OCI-LY1 (cell line): ENCODE measurements at regions not wholly inside any gene's neighbourhood (a gene's known extent, or its start where the extent isn't known, plus 50 kb on each side); places are given as distances from the start of the nearest gene placed in this dataset.

Experiments used
- H2AFZ ChIP-seq: fragments of 200-600 bp; sonication (generic), shearing (Covaris generic); 2 replicates; pipeline ENCODE4 v1.6.0; 2014; ENCODE audit warnings: antibody characterized with exemption, mild to moderate bottlenecking, low read length
- H3F3A ChIP-seq: fragments of 200-600 bp; sonication (generic), shearing (Covaris generic); 2 replicates; pipeline ENCODE4 v1.6.0; 2014; ENCODE audit warnings: mild to moderate bottlenecking, antibody characterized with exemption, low read length, moderate library complexity; ENCODE audit not compliant: insufficient read depth
- H3K27ac ChIP-seq: fragments of 200-600 bp; sonication (generic); 2 replicates; pipeline ENCODE4 v1.5.1; 2014; ENCODE audit warnings: low read length, mixed run types, mild to moderate bottlenecking, low read depth; ENCODE audit not compliant: poor library complexity, severe bottlenecking
- H3K27me3 ChIP-seq: fragments of 200-600 bp; sonication (generic); 2 replicates; pipeline ENCODE4 v1.6.0; 2014; ENCODE audit warnings: antibody characterized with exemption, mild to moderate bottlenecking, low read length, moderate library complexity; ENCODE audit not compliant: insufficient read depth
- H3K36me3 ChIP-seq: fragments of 200-600 bp; sonication (generic); 2 replicates; pipeline ENCODE4 v1.6.1; 2014; ENCODE audit warnings: mild to moderate bottlenecking, antibody characterized with exemption, low read length, moderate library complexity, mixed read lengths; ENCODE audit not compliant: insufficient read depth
- H3K4me1 ChIP-seq: fragments of 200-600 bp; sonication (generic); 2 replicates; pipeline ENCODE4 v1.5.1; 2014; ENCODE audit warnings: mild to moderate bottlenecking, low read length, moderate library complexity; ENCODE audit not compliant: insufficient read depth, severe bottlenecking
- H3K4me2 ChIP-seq: fragments of 200-600 bp; sonication (generic), shearing (Covaris generic); 2 replicates; pipeline ENCODE4 v1.6.1; 2014; ENCODE audit warnings: low read length
- H3K4me3 ChIP-seq: fragments of 200-600 bp; sonication (generic); 2 replicates; pipeline ENCODE4 v1.5.1; 2014; ENCODE audit warnings: low read length, low read depth, mild to moderate bottlenecking, mixed read lengths; ENCODE audit not compliant: poor library complexity, severe bottlenecking
- H3K79me2 ChIP-seq: fragments of 200-600 bp; shearing (Covaris generic); 2 replicates; pipeline ENCODE4 v1.6.1; 2016; ENCODE audit warnings: mixed run types, low read length, mixed read lengths; ENCODE audit not compliant: insufficient read depth
- H3K9ac ChIP-seq: fragments of 200-600 bp; sonication (generic), shearing (Covaris generic); 2 replicates; pipeline ENCODE4 v1.6.1; 2014; ENCODE audit warnings: mild to moderate bottlenecking, low read length, mixed read lengths
- H3K9me2 ChIP-seq: fragments of 200-600 bp; sonication (generic), shearing (Covaris generic); 2 replicates; pipeline ENCODE4 v1.6.1; 2014; ENCODE audit warnings: low read depth, mild to moderate bottlenecking, low read length, mixed read lengths
- H3K9me3 ChIP-seq: fragments of 200-600 bp; shearing (Covaris generic); 2 replicates; pipeline ENCODE4 v1.6.1; 2014; ENCODE audit warnings: low read length, mixed read lengths
- H4K20me1 ChIP-seq: fragments of 200-600 bp; sonication (generic), shearing (Covaris generic); 2 replicates; pipeline ENCODE4 v1.6.0; 2016; ENCODE audit warnings: mild to moderate bottlenecking, low read length; ENCODE audit not compliant: insufficient read depth
- EZH2 ChIP-seq: fragments of 200-600 bp; sonication (generic), shearing (Covaris generic); IDR thresholded peaks from 2 replicates; pipeline ENCODE4 v1.8.0; 2017; ENCODE audit warnings: borderline replicate concordance, mixed run types, mild to moderate bottlenecking, antibody characterized with exemption, low read length, moderate library complexity, mixed read lengths
- TF ChIP-seq, protein P1 (sequence below): fragments of 200-600 bp; sonication (generic), shearing (Covaris generic); IDR thresholded peaks from 2 replicates; pipeline ENCODE4 v1.5.1; 2017; ENCODE audit warnings: mild to moderate bottlenecking, antibody characterized with exemption, low read length, moderate library complexity, mixed read lengths

DNA sequence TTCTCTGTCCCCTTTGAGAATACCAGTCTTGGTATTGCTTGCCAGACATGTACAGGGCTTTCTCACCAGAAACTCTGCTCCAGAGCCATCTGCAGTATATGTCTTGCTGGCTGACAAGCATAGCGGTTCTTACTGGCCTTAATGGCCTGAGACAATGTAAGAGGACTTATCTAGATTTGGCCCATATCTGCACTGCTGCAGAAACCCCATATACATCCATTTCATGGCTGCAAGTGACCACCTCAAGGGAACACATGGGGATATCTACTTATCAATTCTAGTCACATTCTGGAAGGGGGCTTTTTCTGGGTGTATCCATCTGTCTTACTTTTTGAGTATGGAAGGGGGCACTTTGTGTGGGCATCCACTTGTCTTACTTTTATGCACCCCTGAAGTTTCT is 375.5 kb upstream of the RBMY1B start:
- H3K4me2 ChIP-seq: no peak overlapping the region
- H3K4me1 ChIP-seq: no peaks in the 10 kb centered on the region
- H4K20me1 ChIP-seq: no peaks in the 10 kb centered on the region
- H3K9me3 ChIP-seq: no peaks in the 10 kb centered on the region
- no peaks in the 10 kb centered on the region for H3K79me2 ChIP-seq
- H2AFZ ChIP-seq: no peak overlapping the region
- H3K4me3 ChIP-seq: no peak overlapping the region
- no peaks in the 10 kb centered on the region for H3K9me2 ChIP-seq
- H3K27ac ChIP-seq: no peak overlapping the region
- no peak overlapping the region for H3K9ac ChIP-seq
- no peaks in the 10 kb centered on the region for H3K36me3 ChIP-seq
- TF ChIP-seq, protein P1, sequence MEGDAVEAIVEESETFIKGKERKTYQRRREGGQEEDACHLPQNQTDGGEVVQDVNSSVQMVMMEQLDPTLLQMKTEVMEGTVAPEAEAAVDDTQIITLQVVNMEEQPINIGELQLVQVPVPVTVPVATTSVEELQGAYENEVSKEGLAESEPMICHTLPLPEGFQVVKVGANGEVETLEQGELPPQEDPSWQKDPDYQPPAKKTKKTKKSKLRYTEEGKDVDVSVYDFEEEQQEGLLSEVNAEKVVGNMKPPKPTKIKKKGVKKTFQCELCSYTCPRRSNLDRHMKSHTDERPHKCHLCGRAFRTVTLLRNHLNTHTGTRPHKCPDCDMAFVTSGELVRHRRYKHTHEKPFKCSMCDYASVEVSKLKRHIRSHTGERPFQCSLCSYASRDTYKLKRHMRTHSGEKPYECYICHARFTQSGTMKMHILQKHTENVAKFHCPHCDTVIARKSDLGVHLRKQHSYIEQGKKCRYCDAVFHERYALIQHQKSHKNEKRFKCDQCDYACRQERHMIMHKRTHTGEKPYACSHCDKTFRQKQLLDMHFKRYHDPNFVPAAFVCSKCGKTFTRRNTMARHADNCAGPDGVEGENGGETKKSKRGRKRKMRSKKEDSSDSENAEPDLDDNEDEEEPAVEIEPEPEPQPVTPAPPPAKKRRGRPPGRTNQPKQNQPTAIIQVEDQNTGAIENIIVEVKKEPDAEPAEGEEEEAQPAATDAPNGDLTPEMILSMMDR: no peak
- no peak for TF ChIP-seq EZH2
- H3F3A ChIP-seq: no peaks in the 10 kb centered on the region
- H3K27me3 ChIP-seq: no peaks in the 10 kb centered on the region

DNA sequence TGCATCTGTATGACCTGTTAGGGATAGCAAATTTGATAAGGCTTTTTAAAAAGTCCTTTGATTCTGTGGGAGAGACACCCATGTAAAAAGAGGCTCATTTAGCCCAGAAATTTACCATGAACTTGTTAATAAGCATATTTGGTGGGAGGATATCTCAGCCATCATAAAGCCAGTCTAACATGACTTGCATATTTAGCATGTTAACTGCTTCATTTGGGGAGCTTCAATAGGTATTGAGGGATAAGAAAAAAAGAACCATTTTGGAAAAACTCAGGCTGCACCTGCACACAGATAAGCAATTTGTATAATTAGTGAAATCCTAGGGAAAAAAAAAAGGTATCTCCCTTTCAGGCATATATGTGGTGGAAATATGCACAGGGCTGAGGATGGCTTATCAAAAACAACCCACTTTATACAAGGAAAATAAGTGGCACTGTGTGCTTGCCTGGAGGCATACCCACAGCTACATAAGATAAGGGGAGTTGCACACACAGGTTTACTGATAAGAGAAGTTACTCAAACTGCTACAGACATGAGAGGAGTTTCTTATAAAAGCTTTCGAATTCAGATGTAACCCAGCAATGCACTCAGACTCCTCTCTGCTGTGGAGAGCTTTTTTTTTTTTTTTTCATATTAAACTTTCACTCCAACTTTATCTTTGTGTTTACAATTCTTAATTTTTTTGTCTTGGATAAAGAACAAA is 372.9 kb upstream of the RBMY1B start:
- no peaks in the 10 kb centered on the region for H4K20me1 ChIP-seq
- no peaks in the 10 kb centered on the region for H3K9me3 ChIP-seq
- no peaks in the 10 kb centered on the region for H3K9me2 ChIP-seq
- H3K4me2 ChIP-seq: no peak overlapping the region
- no peak overlapping the region for H2AFZ ChIP-seq
- H3F3A ChIP-seq: no peaks in the 10 kb centered on the region
- no peak overlapping the region for H3K9ac ChIP-seq
- no peaks in the 10 kb centered on the region for H3K36me3 ChIP-seq
- no peaks in the 10 kb centered on the region for H3K27me3 ChIP-seq
- no peaks in the 10 kb centered on the region for H3K4me1 ChIP-seq
- no peak overlapping the region for H3K4me3 ChIP-seq
- no peak overlapping the region for H3K27ac ChIP-seq
- H3K79me2 ChIP-seq: no peaks in the 10 kb centered on the region
- no peak for TF ChIP-seq EZH2
- TF ChIP-seq, protein P1: no peak

DNA sequence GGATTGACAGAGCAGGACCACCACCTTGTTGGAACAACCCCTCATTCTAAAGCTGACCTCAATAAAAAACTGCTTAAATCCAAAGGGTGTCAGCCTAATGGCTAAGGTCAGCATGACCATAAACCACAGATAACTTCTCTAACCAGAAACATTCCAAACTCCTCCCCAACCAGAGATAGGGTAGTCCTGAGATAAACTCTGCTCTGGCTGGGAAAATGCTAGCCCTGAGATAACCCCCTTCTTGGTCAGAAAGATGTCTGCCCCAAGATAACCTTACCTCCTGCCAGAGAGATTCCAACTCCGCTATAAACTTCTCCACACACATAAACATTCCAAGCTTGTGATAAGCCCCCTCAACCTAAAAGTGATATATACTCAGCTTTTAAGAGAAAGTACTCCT is 364.8 kb upstream of the RBMY1B start:
- no peaks in the 10 kb centered on the region for H3K27me3 ChIP-seq
- TF ChIP-seq, protein P1: no peak
- no peak for TF ChIP-seq EZH2
- no peaks in the 10 kb centered on the region for H3K4me1 ChIP-seq
- H3F3A ChIP-seq: no peaks in the 10 kb centered on the region
- no peak overlapping the region for H3K27ac ChIP-seq
- H3K9ac ChIP-seq: no peak overlapping the region
- no peaks in the 10 kb centered on the region for H3K9me3 ChIP-seq
- H3K9me2 ChIP-seq: no peaks in the 10 kb centered on the region
- no peak overlapping the region for H3K4me2 ChIP-seq
- H3K36me3 ChIP-seq: no peaks in the 10 kb centered on the region
- H3K79me2 ChIP-seq: no peaks in the 10 kb centered on the region
- no peaks in the 10 kb centered on the region for H4K20me1 ChIP-seq
- H2AFZ ChIP-seq: no peak overlapping the region
- H3K4me3 ChIP-seq: no peak overlapping the region
